Urinary bladder (tissue), 3 donors: ENCODE measurements at regions not wholly inside any gene's neighbourhood (a gene's known extent, or its start where the extent isn't known, plus 50 kb on each side); places are given as distances from the start of the nearest gene placed in this dataset.

Experiments used
- DNase-seq: peaks from one replicate; pipeline ENCODE4 v3.0.0-alpha.2; 2015; ENCODE audit errors: extremely low spot score
- H3K27ac ChIP-seq: one replicate; pipeline ENCODE4 v1.5.1; 2013; ENCODE audit warnings: low read depth, mild to moderate bottlenecking, moderate library complexity
- H3K36me3 ChIP-seq: one replicate; pipeline ENCODE4 v1.6.1; 2013; ENCODE audit warnings: mild to moderate bottlenecking, moderate library complexity; ENCODE audit not compliant: insufficient read depth
- H3K4me1 ChIP-seq: one replicate; pipeline ENCODE4 v1.6.1; 2013; ENCODE audit warnings: mild to moderate bottlenecking, moderate library complexity; ENCODE audit not compliant: insufficient read depth
- H3K4me3 ChIP-seq: one replicate; pipeline ENCODE4 v1.5.1; 2013; ENCODE audit warnings: low read depth, low read length
- WGBS: extraction: QIAGEN DNeasy Blood & Tissue Kit; methylation state at CpG from one replicate; pipeline ENCODE4 v1.1.7; 2013; 5-methylcytosine and 5-hydroxymethylcytosine counted together
- donor health status: healthy with polysubstance abuse.
- donor health status: healthy.

GRCh38 chr1:229882621-229883020, 184.4 kb upstream of the GALNT2 start:
- no peak for DNase-seq
- no peak overlapping the region for H3K27ac ChIP-seq
- no peaks in the 10 kb centered on the region for H3K4me1 ChIP-seq
- no peak overlapping the region for H3K4me3 ChIP-seq
- 62% methylated on average over 5 of the region's 5 CpGs for WGBS
- no peaks in the 10 kb centered on the region for H3K36me3 ChIP-seq

- H3K36me3 ChIP-seq = no peaks in the 10 kb centered on the region
- no peak for DNase-seq
- no peaks in the 10 kb centered on the region for H3K4me1 ChIP-seq
- no peak overlapping the region for H3K4me3 ChIP-seq
- no peak overlapping the region for H3K27ac ChIP-seq
- 85% methylated on average over 7 of the region's 7 CpGs for WGBS
These were observed 183.4 kb upstream of the GALNT2 start for GRCh38 chr1:229883504-229884200.

GRCh38 chr1:229884765-229885164, 182.3 kb upstream of the GALNT2 start:
- DNase-seq = no peak
- no peaks in the 10 kb centered on the region for H3K36me3 ChIP-seq
- no peak overlapping the region for H3K27ac ChIP-seq
- WGBS = 59% methylated on average over 4 of the region's 4 CpGs
- no peak overlapping the region for H3K4me3 ChIP-seq
- no peaks in the 10 kb centered on the region for H3K4me1 ChIP-seq

- 84% methylated on average over 12 of the region's 12 CpGs for WGBS
- Histone ChIP-seq H3K36me3 (no peaks in the 10 kb centered on the region), H3K4me3 (no peak overlapping the region), H3K27ac (no peak overlapping the region), H3K4me1 (no peaks in the 10 kb centered on the region)
- DNase-seq = no peak
These were observed 181.2 kb upstream of the GALNT2 start for GRCh38 chr1:229885568-229886495.

- DNase-seq = no peak
- no peak overlapping the region for H3K27ac ChIP-seq
- no peak overlapping the region for H3K4me3 ChIP-seq
- 88% methylated on average over 8 of the region's 8 CpGs for WGBS
- H3K36me3 ChIP-seq = no peaks in the 10 kb centered on the region
- no peaks in the 10 kb centered on the region for H3K4me1 ChIP-seq
These were observed 180.4 kb upstream of the GALNT2 start for GRCh38 chr1:229886636-229887035.

- Histone ChIP-seq H3K4me3 (no peak overlapping the region), H3K4me1 (no peaks in the 10 kb centered on the region), H3K27ac (no peak overlapping the region), H3K36me3 (no peaks in the 10 kb centered on the region)
- no peak for DNase-seq
- 85% methylated on average over 3 of the region's 3 CpGs for WGBS
These were observed 179.8 kb upstream of the GALNT2 start for GRCh38 chr1:229887043-229887822.

GRCh38 chr1:229888157-229888556, 178.9 kb upstream of the GALNT2 start:
- H3K4me1 ChIP-seq = no peaks in the 10 kb centered on the region
- H3K27ac ChIP-seq = no peak overlapping the region
- no peak overlapping the region for H3K4me3 ChIP-seq
- WGBS = 92% methylated on average over 2 of the region's 2 CpGs
- DNase-seq = no peak
- no peaks in the 10 kb centered on the region for H3K36me3 ChIP-seq

- DNase-seq = no peak
- H3K36me3 ChIP-seq = no peaks in the 10 kb centered on the region
- H3K4me3 ChIP-seq = no peak overlapping the region
- H3K27ac ChIP-seq = no peak overlapping the region
- H3K4me1 ChIP-seq = no peaks in the 10 kb centered on the region
- WGBS = 87% methylated on average over 3 of the region's 3 CpGs
These were observed 178.5 kb upstream of the GALNT2 start for GRCh38 chr1:229888561-229889001.

- 80% methylated on average over 1 of the region's 1 CpG for WGBS
- no peaks in the 10 kb centered on the region for H3K36me3 ChIP-seq
- H3K4me3 ChIP-seq = no peak overlapping the region
- DNase-seq = no peak
- no peaks in the 10 kb centered on the region for H3K4me1 ChIP-seq
- H3K27ac ChIP-seq = no peak overlapping the region
These were observed 178.0 kb upstream of the GALNT2 start for GRCh38 chr1:229889031-229889517.

- no peak for DNase-seq
- H3K36me3 ChIP-seq = no peaks in the 10 kb centered on the region
- no peaks in the 10 kb centered on the region for H3K4me1 ChIP-seq
- no peak overlapping the region for H3K4me3 ChIP-seq
- WGBS = 86% methylated on average over 2 of the region's 2 CpGs
- no peak overlapping the region for H3K27ac ChIP-seq
These were observed 175.8 kb upstream of the GALNT2 start for GRCh38 chr1:229891227-229891626.

- H3K36me3 ChIP-seq = no peaks in the 10 kb centered on the region
- H3K4me3 ChIP-seq = no peak overlapping the region
- H3K4me1 ChIP-seq = no peaks in the 10 kb centered on the region
- DNase-seq = no peak
- no peak overlapping the region for H3K27ac ChIP-seq
- WGBS = 63% methylated on average over 1 of the region's 1 CpG
These were observed 174.4 kb upstream of the GALNT2 start for GRCh38 chr1:229892515-229893117.

- Histone ChIP-seq H3K4me3 (no peak overlapping the region), H3K36me3 (no peaks in the 10 kb centered on the region), H3K27ac (no peak overlapping the region), H3K4me1 (no peaks in the 10 kb centered on the region)
- WGBS = 74% methylated on average over 10 of the region's 10 CpGs
- DNase-seq = no peak
These were observed 173.1 kb upstream of the GALNT2 start for GRCh38 chr1:229893762-229894444.

GRCh38 chr1:229894532-229894931, 172.5 kb upstream of the GALNT2 start:
- Histone ChIP-seq H3K27ac (no peak overlapping the region), H3K4me1 (no peaks in the 10 kb centered on the region), H3K36me3 (no peaks in the 10 kb centered on the region), H3K4me3 (no peak overlapping the region)
- no peak for DNase-seq
